ENCODE measurements at regions not wholly inside any gene's neighbourhood (a gene's known extent, or its start where the extent isn't known, plus 50 kb on each side); places are given as distances from the start of the nearest gene placed in this dataset.

GRCh38 chr1:8115769-8116167 is 89.7 kb upstream of the ERRFI1 start:
- Histone ChIP-seq H4K20me1 (ENCODE audit: insufficient read depth, low read length) (no peaks in the 10 kb centered on the region), H3K79me2 (ENCODE audit: low read length) (no peaks in the 10 kb centered on the region), H3K36me3 (replicated peaks; ENCODE audit: insufficient read depth, low read length) (no peaks in the 10 kb centered on the region), H3K9me3 (replicated peaks; ENCODE audit: insufficient read depth, low read length) (no peaks in the 10 kb centered on the region), H3K9ac (ENCODE audit: low read length) (no peak overlapping the region), H3K27me3 (replicated peaks; ENCODE audit: insufficient read depth, low read length) (peaks cover 90% of the 10 kb centered on the region), H3K4me3 (ENCODE audit: low read length) (no peak overlapping the region), H3K9me2 (replicated peaks; ENCODE audit: insufficient read depth, low read length) (no peaks in the 10 kb centered on the region), H3K4me1 (ENCODE audit: low read length) (no peaks in the 10 kb centered on the region), H3K4me2 (ENCODE audit: low read depth, low read length) (no peak overlapping the region), H3K27ac (ENCODE audit: low read length) (no peak overlapping the region), H2AFZ (ENCODE audit: low read length) (no peak overlapping the region), H3F3A (ENCODE audit: insufficient read depth, low read length) (no peaks in the 10 kb centered on the region)
- no peak for DNase-seq
- TF ChIP-seq CTCF (IDR thresholded peaks at IDR 0.05; ENCODE audit: low read length) (no peak), EZH2phosphoT487 (IDR thresholded peaks at IDR 0.05; ENCODE audit: low read length) (no peak), EZH2 (optimal IDR thresholded peaks at IDR 0.05; ENCODE audit: low read depth, low read length) (no peak)

DNA sequence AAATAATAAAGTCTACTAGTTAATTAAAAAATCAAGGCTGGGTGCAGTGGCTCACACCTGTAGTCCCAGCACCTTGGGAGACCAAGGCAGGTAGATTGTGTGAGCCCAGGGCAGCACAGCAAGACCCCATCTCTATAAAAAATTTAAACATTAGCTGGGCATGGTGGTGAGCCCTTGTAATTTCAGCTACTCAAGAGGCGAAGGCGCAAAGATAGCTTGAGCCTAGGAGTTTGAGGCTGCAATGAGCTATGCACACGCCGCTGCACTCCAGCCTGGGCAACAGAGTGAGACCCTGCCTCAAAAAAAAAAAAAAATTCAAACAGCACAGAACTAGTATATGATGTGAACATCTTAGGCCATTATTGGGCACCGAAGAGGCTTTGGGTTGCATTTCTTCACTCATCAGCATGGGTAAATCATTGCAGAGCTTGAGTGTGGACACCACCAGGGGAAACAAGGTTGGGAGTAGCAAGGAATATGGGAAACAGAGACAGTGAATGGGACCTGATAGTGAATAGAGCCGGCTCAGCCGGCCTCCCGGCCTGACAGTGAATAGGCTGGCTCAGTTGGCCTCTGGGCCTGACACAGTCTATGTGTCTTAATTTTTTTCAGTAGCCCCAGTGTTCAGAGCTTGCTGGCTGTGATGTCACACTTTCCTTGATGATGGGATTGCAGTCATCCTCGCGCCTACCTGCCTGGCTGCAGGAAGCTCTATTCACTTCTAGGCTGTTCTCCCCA is 89.1 kb upstream of the ERRFI1 start:
- Histone ChIP-seq H3K9me3 (replicated peaks; ENCODE audit: insufficient read depth, low read length) (no peaks in the 10 kb centered on the region), H3F3A (ENCODE audit: insufficient read depth, low read length) (no peaks in the 10 kb centered on the region), H3K36me3 (replicated peaks; ENCODE audit: insufficient read depth, low read length) (no peaks in the 10 kb centered on the region), H2AFZ (ENCODE audit: low read length) (no peak overlapping the region), H3K9me2 (replicated peaks; ENCODE audit: insufficient read depth, low read length) (no peaks in the 10 kb centered on the region), H4K20me1 (ENCODE audit: insufficient read depth, low read length) (no peaks in the 10 kb centered on the region), H3K4me2 (ENCODE audit: low read depth, low read length) (no peak overlapping the region), H3K4me1 (ENCODE audit: low read length) (no peaks in the 10 kb centered on the region), H3K27me3 (replicated peaks; ENCODE audit: insufficient read depth, low read length) (peaks cover 89% of the 10 kb centered on the region), H3K4me3 (ENCODE audit: low read length) (no peak overlapping the region), H3K27ac (ENCODE audit: low read length) (no peak overlapping the region), H3K9ac (ENCODE audit: low read length) (no peak overlapping the region), H3K79me2 (ENCODE audit: low read length) (no peaks in the 10 kb centered on the region)
- DNase-seq: no peak
- TF ChIP-seq CTCF (IDR thresholded peaks at IDR 0.05; ENCODE audit: low read length): no peak
- no peak for TF ChIP-seq EZH2 (optimal IDR thresholded peaks at IDR 0.05; ENCODE audit: low read depth, low read length)
- TF ChIP-seq EZH2phosphoT487 (IDR thresholded peaks at IDR 0.05; ENCODE audit: low read length): no peak

- H3K79me2 ChIP-seq (ENCODE audit: low read length): no peaks in the 10 kb centered on the region
- no peak overlapping the region for H3K9ac ChIP-seq (ENCODE audit: low read length)
These were observed 87.4 kb upstream of the ERRFI1 start for GRCh38 chr1:8113262-8114220.

More at GRCh38 chr1:8113262-8114220, 87.4 kb upstream of the ERRFI1 start:
- no peaks in the 10 kb centered on the region for H3K9me3 ChIP-seq (replicated peaks; ENCODE audit: insufficient read depth, low read length)
- H3K4me3 ChIP-seq (ENCODE audit: low read length): no peak overlapping the region
- no peaks in the 10 kb centered on the region for H3K4me1 ChIP-seq (ENCODE audit: low read length)
- DNase-seq: no peak
- H4K20me1 ChIP-seq (ENCODE audit: insufficient read depth, low read length): no peaks in the 10 kb centered on the region
- no peak overlapping the region for H2AFZ ChIP-seq (ENCODE audit: low read length)
- H3K4me2 ChIP-seq (ENCODE audit: low read depth, low read length): no peak overlapping the region
- no peaks in the 10 kb centered on the region for H3K9me2 ChIP-seq (replicated peaks; ENCODE audit: insufficient read depth, low read length)
- peaks cover 89% of the 10 kb centered on the region for H3K27me3 ChIP-seq (replicated peaks; ENCODE audit: insufficient read depth, low read length)
- no peaks in the 10 kb centered on the region for H3K36me3 ChIP-seq (replicated peaks; ENCODE audit: insufficient read depth, low read length)
- H3F3A ChIP-seq (ENCODE audit: insufficient read depth, low read length): no peaks in the 10 kb centered on the region
- no peak overlapping the region for H3K27ac ChIP-seq (ENCODE audit: low read length)
- TF ChIP-seq EZH2 (optimal IDR thresholded peaks at IDR 0.05; ENCODE audit: low read depth, low read length): no peak
- TF ChIP-seq EZH2phosphoT487 (IDR thresholded peaks at IDR 0.05; ENCODE audit: low read length): no peak
- no peak for TF ChIP-seq CTCF (IDR thresholded peaks at IDR 0.05; ENCODE audit: low read length)
